GM10266 (cell line): ENCODE measurements at regions not wholly inside any gene's neighbourhood (a gene's known extent, or its start where the extent isn't known, plus 50 kb on each side); places are given as distances from the start of the nearest gene placed in this dataset.

Source experiments
- DNase-seq: peaks from one replicate; pipeline ENCODE4 v3.0.0; 2012; ENCODE audit errors: extremely low spot score
- TF ChIP-seq, protein P1 (sequence below): IDR thresholded peaks from 2 replicates; pipeline ENCODE4 v1.5.1; 2012; ENCODE audit warnings: mild to moderate bottlenecking, low read depth; ENCODE audit not compliant: control insufficient read depth, insufficient read depth; ENCODE audit errors: missing control alignments

GRCh38 chr9:80076162-80076561 lies 504.4 kb downstream of the TLE4 start:
- no peak for DNase-seq
- TF ChIP-seq, protein P1, sequence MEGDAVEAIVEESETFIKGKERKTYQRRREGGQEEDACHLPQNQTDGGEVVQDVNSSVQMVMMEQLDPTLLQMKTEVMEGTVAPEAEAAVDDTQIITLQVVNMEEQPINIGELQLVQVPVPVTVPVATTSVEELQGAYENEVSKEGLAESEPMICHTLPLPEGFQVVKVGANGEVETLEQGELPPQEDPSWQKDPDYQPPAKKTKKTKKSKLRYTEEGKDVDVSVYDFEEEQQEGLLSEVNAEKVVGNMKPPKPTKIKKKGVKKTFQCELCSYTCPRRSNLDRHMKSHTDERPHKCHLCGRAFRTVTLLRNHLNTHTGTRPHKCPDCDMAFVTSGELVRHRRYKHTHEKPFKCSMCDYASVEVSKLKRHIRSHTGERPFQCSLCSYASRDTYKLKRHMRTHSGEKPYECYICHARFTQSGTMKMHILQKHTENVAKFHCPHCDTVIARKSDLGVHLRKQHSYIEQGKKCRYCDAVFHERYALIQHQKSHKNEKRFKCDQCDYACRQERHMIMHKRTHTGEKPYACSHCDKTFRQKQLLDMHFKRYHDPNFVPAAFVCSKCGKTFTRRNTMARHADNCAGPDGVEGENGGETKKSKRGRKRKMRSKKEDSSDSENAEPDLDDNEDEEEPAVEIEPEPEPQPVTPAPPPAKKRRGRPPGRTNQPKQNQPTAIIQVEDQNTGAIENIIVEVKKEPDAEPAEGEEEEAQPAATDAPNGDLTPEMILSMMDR: no peak

- no peak for DNase-seq
- TF ChIP-seq, protein P1: no peak
These were observed 502.7 kb downstream of the TLE4 start for GRCh38 chr9:80074439-80074838.

DNA sequence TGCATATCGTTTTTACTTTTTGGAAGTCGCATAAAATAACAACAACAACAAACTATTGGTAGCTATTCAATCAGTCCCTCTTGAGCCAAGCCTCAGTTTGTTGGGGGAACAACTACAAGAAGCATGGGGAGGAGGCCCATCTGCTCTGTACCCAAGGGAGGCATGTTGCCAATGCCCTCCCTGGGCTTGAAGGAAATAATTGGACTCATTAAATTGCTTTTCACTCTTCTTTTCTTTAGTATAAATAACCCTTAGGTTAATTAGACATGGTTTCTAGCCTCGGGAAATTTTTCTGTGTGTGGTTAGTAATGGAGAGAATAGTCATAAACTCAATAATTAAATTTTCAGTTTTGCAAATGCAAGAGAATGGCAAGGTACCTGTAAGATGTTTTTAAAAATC lies 500.7 kb downstream of the TLE4 start:
- no peak for DNase-seq
- TF ChIP-seq, protein P1: no peak

DNA sequence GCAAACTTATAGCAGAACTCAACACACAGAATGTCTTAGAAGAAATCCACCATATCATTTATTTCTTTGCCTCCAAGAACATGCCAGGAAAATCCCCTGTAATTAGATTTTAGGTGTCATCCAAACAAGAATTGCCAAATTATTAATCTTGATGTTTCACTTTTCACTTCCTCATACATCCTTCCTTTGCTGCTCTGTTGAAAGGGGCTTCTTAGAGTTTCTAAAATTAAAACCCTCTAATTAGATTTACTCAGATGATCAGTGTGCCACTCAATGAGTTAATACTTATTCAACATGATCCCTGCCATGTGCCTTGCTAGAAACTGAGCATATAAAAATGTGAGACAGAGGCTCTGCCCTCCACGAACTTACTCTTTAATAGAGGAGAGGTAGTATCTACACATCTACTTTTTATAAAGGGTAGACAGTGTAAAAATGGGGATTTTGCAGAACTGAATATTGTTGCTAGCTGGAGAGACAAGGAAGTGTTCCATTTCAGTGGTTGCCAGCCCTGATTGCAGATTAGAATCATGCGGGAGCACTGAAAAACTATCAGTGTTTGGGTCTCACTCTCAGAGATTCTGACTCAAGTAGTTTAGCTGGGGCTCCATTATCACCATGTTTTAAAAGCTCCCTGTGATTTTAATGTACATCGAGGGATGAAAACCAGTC lies 498.4 kb downstream of the TLE4 start:
- no peak for DNase-seq
- TF ChIP-seq, protein P1: no peak

DNA sequence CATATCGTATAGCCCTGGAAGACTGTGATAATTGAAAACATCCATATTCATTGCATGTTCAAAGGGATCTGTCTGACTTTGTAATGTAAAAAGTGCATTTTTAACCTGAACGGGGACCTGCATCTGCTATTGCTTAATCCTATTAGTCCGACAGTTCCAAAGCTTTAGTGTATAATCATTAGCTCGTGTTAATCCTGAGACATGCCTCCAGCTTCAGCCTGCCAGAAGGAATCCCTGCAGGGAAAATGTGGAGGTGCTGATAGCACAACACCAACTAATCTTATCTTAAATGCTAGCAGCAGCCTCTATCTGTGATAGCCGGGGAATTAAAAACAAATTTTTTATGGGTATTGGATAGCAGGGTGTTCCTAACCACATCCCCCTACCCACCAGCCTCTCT lies 495.2 kb downstream of the TLE4 start:
- DNase-seq: no peak
- TF ChIP-seq, protein P1: no peak

DNA sequence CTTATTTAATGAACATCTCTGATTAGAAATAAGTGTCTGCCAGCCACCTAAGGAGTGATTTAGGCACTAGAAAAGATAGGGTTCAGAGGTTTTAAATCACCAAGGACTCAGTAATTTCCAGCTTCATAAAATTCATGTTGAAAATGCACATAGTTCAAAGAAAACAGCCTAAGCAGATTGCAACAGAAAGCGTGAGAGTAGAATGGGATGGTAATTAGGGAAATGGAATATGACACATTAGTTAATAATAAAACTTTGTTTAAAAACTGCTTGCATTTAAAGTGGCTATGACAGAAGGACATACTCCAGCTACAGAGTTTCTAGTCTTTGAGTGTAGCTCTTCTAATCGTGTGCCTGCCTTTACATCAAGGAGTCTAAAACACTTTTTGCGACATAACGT lies 490.8 kb downstream of the TLE4 start:
- TF ChIP-seq, protein P1: no peak
- DNase-seq: no peak

DNA sequence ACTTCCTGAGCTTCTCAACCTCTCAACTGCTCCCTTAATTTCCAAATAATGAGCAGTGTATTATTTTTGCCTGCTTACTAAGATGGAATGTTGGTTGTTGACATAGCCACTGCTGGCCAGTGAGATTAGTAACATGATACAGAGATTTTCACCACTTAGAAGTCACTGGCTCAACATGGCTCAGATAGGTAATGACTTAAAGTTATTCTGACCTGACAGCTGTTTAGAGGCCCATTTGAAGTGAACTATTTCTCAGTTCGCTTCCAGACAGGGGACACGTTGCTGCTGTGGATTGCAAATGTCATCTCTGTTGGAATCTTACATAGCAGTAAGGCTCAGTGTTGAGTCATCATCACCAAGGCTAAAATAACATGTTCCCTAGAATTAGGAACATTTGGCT lies 490.2 kb downstream of the TLE4 start:
- TF ChIP-seq, protein P1: no peak
- DNase-seq: no peak
